GM21529 (cell line): ENCODE measurements at regions not wholly inside any gene's neighbourhood (a gene's known extent, or its start where the extent isn't known, plus 50 kb on each side); places are given as distances from the start of the nearest gene placed in this dataset.
"Not testable (repeated sequence)": the region's sequence is repeated elsewhere in the genome, so short reads cannot be mapped to it uniquely, and the experiment has no call there.

Experiments used
- ATAC-seq: cut with Tn5 transposase; IDR thresholded peaks from one replicate; pipeline ENCODE4 v1.9.1; 2021; ENCODE audit not compliant: unreplicated experiment

- no peak for ATAC-seq
Measured at GRCh38 chr1:5734996-5735395, 257.2 kb downstream of the NPHP4 start.

- no peak for ATAC-seq
Measured at GRCh38 chr1:5734414-5734813, 257.8 kb downstream of the NPHP4 start.

- ATAC-seq = no peak
Measured at GRCh38 chr1:5733596-5733995, 258.6 kb downstream of the NPHP4 start.

- no peak for ATAC-seq
Measured at GRCh38 chr1:5731110-5731423, 261.2 kb downstream of the NPHP4 start.

- ATAC-seq = no peak
Measured at GRCh38 chr1:5730272-5731109, 261.7 kb downstream of the NPHP4 start.

GRCh38 chr1:5729636-5730145, 262.5 kb downstream of the NPHP4 start:
- ATAC-seq = no peak

GRCh38 chr1:5728663-5729355, 263.4 kb downstream of the NPHP4 start:
- no peak for ATAC-seq

- ATAC-seq = no peak
Measured at GRCh38 chr1:5727871-5728643, 264.2 kb downstream of the NPHP4 start.

- ATAC-seq = no peak
Measured at GRCh38 chr1:5727191-5727590, 265.0 kb downstream of the NPHP4 start.

GRCh38 chr1:5726586-5727184, 265.5 kb downstream of the NPHP4 start:
- not testable (repeated sequence) for ATAC-seq

GRCh38 chr1:5725855-5726585, 266.2 kb downstream of the NPHP4 start:
- ATAC-seq = no peak

GRCh38 chr1:5725406-5725805, 266.8 kb downstream of the NPHP4 start:
- no peak for ATAC-seq

- no peak for ATAC-seq
Measured at GRCh38 chr1:5724847-5725246, 267.4 kb downstream of the NPHP4 start.

- ATAC-seq = no peak
Measured at GRCh38 chr1:5722635-5723164, 269.5 kb downstream of the NPHP4 start.

- no peak for ATAC-seq
Measured at GRCh38 chr1:5721634-5722215, 270.5 kb downstream of the NPHP4 start.

GRCh38 chr1:5720936-5721335, 271.3 kb downstream of the NPHP4 start:
- ATAC-seq = no peak

- ATAC-seq = no peak
Measured at GRCh38 chr1:5720484-5720883, 271.7 kb downstream of the NPHP4 start.

- no peak for ATAC-seq
Measured at GRCh38 chr1:5720045-5720444, 272.2 kb downstream of the NPHP4 start.

- ATAC-seq = no peak
Measured at GRCh38 chr1:5718831-5719632, 273.2 kb downstream of the NPHP4 start.
